ENCODE measurements at regions not wholly inside any gene's neighbourhood (a gene's known extent, or its start where the extent isn't known, plus 50 kb on each side); places are given as distances from the start of the nearest gene placed in this dataset.

- TF ChIP-seq GATA2 (IDR thresholded peaks at IDR 0.05; ENCODE audit: insufficient read depth, insufficient read length, low read depth, low read length) (no peak), POLR2A (IDR thresholded peaks at IDR 0.05; ENCODE audit: low read depth, low read length) (no peak), CTCF (IDR thresholded peaks at IDR 0.05; ENCODE audit: extremely low read depth in 1 of 2, insufficient read depth in 1 of 2, low read depth in 1 of 2, low read length in 2 of 2) (no peak), POLR2AphosphoS5 (IDR thresholded peaks at IDR 0.05; ENCODE audit: insufficient read depth, low read depth, low read length) (no peak), JUN (IDR thresholded peaks at IDR 0.05; ENCODE audit: borderline replicate concordance, insufficient read depth, insufficient read length, low read depth) (no peak), EZH2 (IDR thresholded peaks at IDR 0.05; ENCODE audit: borderline replicate concordance, low read depth, low read length, severe bottlenecking) (no peak), MAX (IDR thresholded peaks at IDR 0.05; ENCODE audit: insufficient read depth, insufficient read length) (no peak), MYC (IDR thresholded peaks at IDR 0.05; ENCODE audit: low read depth, low read length) (no peak), FOS (IDR thresholded peaks at IDR 0.05; ENCODE audit: borderline replicate concordance, insufficient read depth, low read length) (no peak)
Measured at GRCh38 chr15:29333261-29333660, 63.6 kb upstream of the NSMCE3 start.
